Transverse colon (tissue), 4 donors: ENCODE measurements at regions not wholly inside any gene's neighbourhood (a gene's known extent, or its start where the extent isn't known, plus 50 kb on each side); places are given as distances from the start of the nearest gene placed in this dataset.

Experiments used
- DNase-seq: peaks from one replicate; pipeline ENCODE4 v3.0.0-alpha.2; 2019
- H3K27ac ChIP-seq, 4 donors: fragments of 200-600 bp; sonication (generic); 2 replicates each; pipeline ENCODE4 v1.5.1; 2016 to 2018; ENCODE audit warnings: inconsistent platforms in 4 of 4
- H3K27me3 ChIP-seq: fragments of 200-600 bp; sonication (generic); 2 replicates; pipeline ENCODE4 v1.5.1; 2017; ENCODE audit warnings: inconsistent platforms
- H3K36me3 ChIP-seq, 4 donors: fragments of 200-600 bp; sonication (generic); 2 replicates each; pipeline ENCODE4 v1.5.1; 2017 to 2019; ENCODE audit warnings: inconsistent platforms in 4 of 4
- H3K4me1 ChIP-seq, 4 donors: fragments of 200-600 bp; sonication (generic); 2 replicates each; pipeline ENCODE4 v1.5.1; 2017 to 2020; ENCODE audit warnings: inconsistent platforms in 4 of 4
- H3K4me3 ChIP-seq, 4 donors: fragments of 200-600 bp; sonication (generic); 1 replicate in 1 of 4; 2 replicates in 3 of 4; pipeline versions ENCODE4 v1.5.1 to v1.6.1; 2017 to 2019; ENCODE audit warnings: inconsistent platforms in 4 of 4
- H3K9me3 ChIP-seq, 2 donors: fragments of 200-600 bp; sonication (generic); 2 replicates each; pipeline ENCODE4 v1.5.1; 2017 to 2019; ENCODE audit warnings: inconsistent platforms in 2 of 2
- EP300 ChIP-seq: sonication (generic); formaldehyde crosslinking; IDR thresholded peaks from one replicate; pipeline ENCODE4 v1.6.1; 2017; ENCODE audit warnings: antibody characterized with exemption, low read depth
- POLR2A ChIP-seq: fragments of 450-650 bp; IDR thresholded peaks from one replicate; pipeline ENCODE4 v1.6.1; 2016; ENCODE audit warnings: antibody characterized with exemption, mild to moderate bottlenecking, moderate library complexity
- POLR2AphosphoS5 ChIP-seq, 3 donors: sonication (generic); formaldehyde crosslinking; IDR thresholded peaks; one replicate each; pipeline ENCODE4 v1.6.1; 2016; ENCODE audit warnings: antibody characterized with exemption in 3 of 3
- WGBS, 2 donors: methylation state at CpG; one replicate each; pipeline ENCODE4 v1.1.5; 2018; ENCODE audit warnings: low coverage in 1 of 2; 5-methylcytosine and 5-hydroxymethylcytosine counted together
- in situ Hi-C, 4 donors: fragments of 200-750 bp; cut with MboI; loops; one replicate each; pipeline versions ENCODE4 v1.15.0 to v1.15.1; 2017; ENCODE audit warnings: low sequenced_read_pairs in 3 of 4, low pct_ligation_motif_present in 1 of 4, low pct_unique_long_range_greater_than_20kb in 1 of 4
- intact Hi-C: fragments of 100-400 bp; cut with DNase I; formaldehyde crosslinking; loops from one replicate; pipeline ENCODE4 v1.15.1; 2023; ENCODE audit warnings: low total_unique reads
- TF ChIP-seq, protein P1 (sequence below), 5 experiments: fragments of 200-600 bp in 3 of 5; fragments of 450-650 bp in 2 of 5; sonication (generic) in 3 of 5; IDR thresholded peaks; 1 replicate in 2 of 5; 2 replicates in 3 of 5; pipeline ENCODE4 v1.5.1; 2016 to 2017; ENCODE audit warnings: antibody characterized with exemption in 5 of 5, inconsistent platforms in 3 of 5, mild to moderate bottlenecking in 2 of 5, moderate library complexity in 1 of 5

GRCh38 chr12:70031046-70031445 lies 206.0 kb downstream of the MYRFL start:
- in situ Hi-C loops, result no loop called here
- intact Hi-C loops, result no loop called here
- H3K27ac ChIP-seq, result no peak overlapping the region
- H3K4me3 ChIP-seq, result no peak overlapping the region
- DNase-seq, result no peak
- no peaks in the 10 kb centered on the region for H3K36me3 ChIP-seq
- no peaks in the 10 kb centered on the region for H3K4me1 ChIP-seq
- H3K27me3 ChIP-seq, result no peaks in the 10 kb centered on the region
- H3K9me3 ChIP-seq, result no peaks in the 10 kb centered on the region
- 83 to 92% methylated on average over 1 to 3 of the region's 3 CpGs for WGBS, 2 donors
- no peak for TF ChIP-seq EP300
- TF ChIP-seq POLR2AphosphoS5 (IDR thresholded peaks at IDR 0.05), result no peak
- TF ChIP-seq, protein P1, sequence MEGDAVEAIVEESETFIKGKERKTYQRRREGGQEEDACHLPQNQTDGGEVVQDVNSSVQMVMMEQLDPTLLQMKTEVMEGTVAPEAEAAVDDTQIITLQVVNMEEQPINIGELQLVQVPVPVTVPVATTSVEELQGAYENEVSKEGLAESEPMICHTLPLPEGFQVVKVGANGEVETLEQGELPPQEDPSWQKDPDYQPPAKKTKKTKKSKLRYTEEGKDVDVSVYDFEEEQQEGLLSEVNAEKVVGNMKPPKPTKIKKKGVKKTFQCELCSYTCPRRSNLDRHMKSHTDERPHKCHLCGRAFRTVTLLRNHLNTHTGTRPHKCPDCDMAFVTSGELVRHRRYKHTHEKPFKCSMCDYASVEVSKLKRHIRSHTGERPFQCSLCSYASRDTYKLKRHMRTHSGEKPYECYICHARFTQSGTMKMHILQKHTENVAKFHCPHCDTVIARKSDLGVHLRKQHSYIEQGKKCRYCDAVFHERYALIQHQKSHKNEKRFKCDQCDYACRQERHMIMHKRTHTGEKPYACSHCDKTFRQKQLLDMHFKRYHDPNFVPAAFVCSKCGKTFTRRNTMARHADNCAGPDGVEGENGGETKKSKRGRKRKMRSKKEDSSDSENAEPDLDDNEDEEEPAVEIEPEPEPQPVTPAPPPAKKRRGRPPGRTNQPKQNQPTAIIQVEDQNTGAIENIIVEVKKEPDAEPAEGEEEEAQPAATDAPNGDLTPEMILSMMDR (IDR thresholded peaks at IDR 0.05), result no peak
- TF ChIP-seq POLR2A, result no peak

DNA sequence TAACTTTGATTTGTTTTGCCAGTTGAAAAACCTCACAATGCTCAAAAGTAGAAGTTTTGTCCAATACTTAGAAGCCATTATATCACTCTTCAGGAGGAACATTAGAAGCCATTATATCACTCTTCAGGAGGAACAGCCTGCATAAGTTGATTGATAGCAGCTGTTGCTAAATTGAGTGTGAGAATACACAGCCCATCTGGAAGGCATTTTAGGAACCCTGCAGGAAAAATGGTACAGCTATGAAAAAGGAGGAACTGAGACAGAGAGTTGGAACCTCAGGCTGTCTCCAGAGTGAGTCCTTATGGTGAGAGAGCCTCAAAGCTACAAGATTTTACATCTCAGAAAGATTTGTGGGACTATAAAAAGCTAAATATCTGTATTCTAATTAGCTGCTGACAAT lies 207.0 kb downstream of the MYRFL start:
- Histone ChIP-seq H3K4me1 (no peaks in the 10 kb centered on the region), H3K27me3 (no peaks in the 10 kb centered on the region), H3K27ac (no peak overlapping the region), H3K4me3 (no peak overlapping the region), H3K9me3 (no peaks in the 10 kb centered on the region), H3K36me3 (no peaks in the 10 kb centered on the region)
- intact Hi-C loops, result no loop called here
- DNase-seq, result no peak
- in situ Hi-C loops, result no loop called here
- TF ChIP-seq POLR2AphosphoS5 (IDR thresholded peaks at IDR 0.05) (no peak), EP300 (no peak), POLR2A (no peak)
- TF ChIP-seq, protein P1 (IDR thresholded peaks at IDR 0.05), result no peak

DNA sequence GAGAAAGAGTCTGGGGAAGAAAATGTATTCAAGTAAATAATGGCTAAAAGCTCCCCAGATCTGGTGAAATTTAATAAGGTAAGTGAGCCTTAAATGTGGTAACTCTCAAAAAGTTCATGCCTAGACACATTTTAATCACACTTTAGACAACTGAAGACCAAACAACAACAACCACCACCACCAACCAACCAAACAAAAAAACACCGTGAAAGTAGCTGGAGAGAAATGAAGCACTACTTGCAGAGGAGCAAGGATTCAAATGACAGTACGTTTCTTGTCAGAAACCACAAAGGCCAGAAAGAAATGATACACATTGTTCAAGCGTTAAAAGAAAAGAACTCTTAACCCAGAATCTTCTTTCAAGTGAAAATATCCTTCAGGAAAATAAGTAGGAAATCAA lies 208.3 kb downstream of the MYRFL start:
- 86 to 88% methylated on average over 3 of the region's 3 CpGs for WGBS, 2 donors
- TF ChIP-seq POLR2A (no peak), POLR2AphosphoS5 (IDR thresholded peaks at IDR 0.05) (no peak), EP300 (no peak)
- TF ChIP-seq, protein P1 (IDR thresholded peaks at IDR 0.05), result no peak
- H3K9me3 ChIP-seq, result no peaks in the 10 kb centered on the region
- H3K27me3 ChIP-seq, result no peaks in the 10 kb centered on the region
- H3K4me3 ChIP-seq, result no peak overlapping the region
- DNase-seq, result no peak
- H3K4me1 ChIP-seq, result no peaks in the 10 kb centered on the region
- in situ Hi-C loops, result no loop called here
- intact Hi-C loops, result no loop called here
- no peak overlapping the region for H3K27ac ChIP-seq
- no peaks in the 10 kb centered on the region for H3K36me3 ChIP-seq

- WGBS, 2 donors, result 63 to 81% methylated on average over 2 of the region's 2 CpGs
- intact Hi-C loops (no loop called here), in situ Hi-C loops (no loop called here)
- no peak for DNase-seq
- no peaks in the 10 kb centered on the region for H3K27me3 ChIP-seq
- no peaks in the 10 kb centered on the region for H3K9me3 ChIP-seq
- H3K4me3 ChIP-seq, result no peak overlapping the region
- H3K36me3 ChIP-seq, result no peaks in the 10 kb centered on the region
- TF ChIP-seq, protein P1 (IDR thresholded peaks at IDR 0.05), result no peak
- no peak for TF ChIP-seq EP300
- no peak for TF ChIP-seq POLR2A
- TF ChIP-seq POLR2AphosphoS5 (IDR thresholded peaks at IDR 0.05), result no peak
- no peak overlapping the region for H3K27ac ChIP-seq
- peaks cover 0 to 25% (median 16%) of the 10 kb centered on the region in 4 donors for H3K4me1 ChIP-seq
Observed at GRCh38 chr12:70040141-70040540, 203.1 kb upstream of the CNOT2 start.
